Inferior parietal cortex (tissue), 1 donor: ENCODE measurements at regions not wholly inside any gene's neighbourhood (a gene's known extent, or its start where the extent isn't known, plus 50 kb on each side); places are given as distances from the start of the nearest gene placed in this dataset.

Source experiments
- DNase-seq: peaks from one replicate; pipeline ENCODE4 v3.0.0-alpha.2; 2016; ENCODE audit errors: extremely low spot score

- no peak for DNase-seq
These were observed 153.2 kb upstream of the HMCN1 start for GRCh38 chr1:185581020-185581419.

GRCh38 chr1:185578293-185578692 lies 155.9 kb upstream of the HMCN1 start:
- DNase-seq, result no peak

GRCh38 chr1:185574139-185574875 lies 159.9 kb upstream of the HMCN1 start:
- DNase-seq, result no peak

- DNase-seq, result no peak
These were observed 160.5 kb upstream of the HMCN1 start for GRCh38 chr1:185573677-185574076.

- no peak for DNase-seq
These were observed 161.0 kb upstream of the HMCN1 start for GRCh38 chr1:185573162-185573561.

GRCh38 chr1:185570962-185571361 lies 163.2 kb upstream of the HMCN1 start:
- no peak for DNase-seq

GRCh38 chr1:185568155-185569123 lies 165.8 kb upstream of the HMCN1 start:
- DNase-seq, result no peak

- DNase-seq, result no peak
These were observed 166.8 kb upstream of the HMCN1 start for GRCh38 chr1:185567440-185567839.

GRCh38 chr1:185566995-185567394 lies 167.2 kb upstream of the HMCN1 start:
- DNase-seq, result no peak

- DNase-seq, result no peak
These were observed 168.9 kb upstream of the HMCN1 start for GRCh38 chr1:185565302-185565701.

GRCh38 chr1:185564816-185565215 lies 169.4 kb upstream of the HMCN1 start:
- DNase-seq, result no peak

- no peak for DNase-seq
These were observed 171.5 kb upstream of the HMCN1 start for GRCh38 chr1:185562461-185563359.

GRCh38 chr1:185561629-185562028 lies 172.6 kb upstream of the HMCN1 start:
- DNase-seq, result no peak

- DNase-seq, result no peak
These were observed 173.4 kb upstream of the HMCN1 start for GRCh38 chr1:185560760-185561159.

- DNase-seq, result peak; percentile 57
These were observed 174.4 kb upstream of the HMCN1 start for GRCh38 chr1:185559684-185560331.

GRCh38 chr1:185559151-185559550 lies 175.0 kb upstream of the HMCN1 start:
- no peak for DNase-seq

GRCh38 chr1:185556561-185556960 lies 177.6 kb upstream of the HMCN1 start:
- no peak for DNase-seq

GRCh38 chr1:185555743-185556142 lies 178.4 kb upstream of the HMCN1 start:
- DNase-seq, result no peak

- DNase-seq, result no peak
These were observed 183.2 kb upstream of the HMCN1 start for GRCh38 chr1:185551008-185551407.

GRCh38 chr1:185549906-185550305 lies 184.3 kb upstream of the HMCN1 start:
- no peak for DNase-seq

- no peak for DNase-seq
These were observed 188.2 kb upstream of the HMCN1 start for GRCh38 chr1:185546029-185546428.
